ENCODE measurements at regions not wholly inside any gene's neighbourhood (a gene's known extent, or its start where the extent isn't known, plus 50 kb on each side); places are given as distances from the start of the nearest gene placed in this dataset.

DNA sequence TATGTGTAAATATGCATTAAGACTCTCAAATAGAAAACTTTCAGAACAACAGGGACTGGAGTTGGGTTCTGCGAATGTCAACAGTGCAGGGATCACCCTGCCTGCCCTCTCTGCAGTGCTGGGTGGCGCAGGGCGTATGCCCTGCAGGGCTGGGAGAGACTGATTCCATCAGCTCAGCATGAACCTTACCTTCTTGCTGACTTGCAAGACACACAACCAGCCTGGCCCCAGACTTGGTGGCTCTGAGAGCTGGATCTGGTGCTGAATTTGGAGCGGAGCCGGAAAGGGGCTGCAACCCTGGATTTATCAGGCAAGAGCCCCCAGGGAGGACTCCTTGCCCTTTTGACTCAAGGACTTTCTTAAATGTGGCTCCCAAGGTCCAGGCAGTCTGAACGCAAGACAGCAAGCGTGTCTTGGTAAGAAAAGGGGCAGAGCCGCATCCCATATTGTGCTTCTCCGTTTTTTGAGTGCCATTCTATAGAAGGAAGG, 376.0 kb upstream of the IRX2 start:
- H3K4me2 ChIP-seq: no peak overlapping the region
- no peaks in the 10 kb centered on the region for H3K9me3 ChIP-seq
- TF ChIP-seq SIN3A (IDR thresholded peaks at IDR 0.05; ENCODE audit: borderline replicate concordance, low read depth, low read length): no peak
- no peak for TF ChIP-seq RCOR1 (IDR thresholded peaks at IDR 0.05; ENCODE audit: low read length)
- TF ChIP-seq RFX5 (IDR thresholded peaks at IDR 0.05; ENCODE audit: low read length): no peak
- no peak for TF ChIP-seq ELF1 (IDR thresholded peaks at IDR 0.05)
- no peak for TF ChIP-seq JUND (IDR thresholded peaks at IDR 0.05)
- TF ChIP-seq USF1 (IDR thresholded peaks at IDR 0.05; ENCODE audit: borderline replicate concordance, low read depth): no peak
- TF ChIP-seq TEAD4 (IDR thresholded peaks at IDR 0.05; ENCODE audit: borderline replicate concordance, insufficient read depth): no peak
- TF ChIP-seq NFIC (IDR thresholded peaks at IDR 0.05; ENCODE audit: borderline replicate concordance): no peak
- no peak for TF ChIP-seq EP300 (IDR thresholded peaks at IDR 0.05; ENCODE audit: borderline replicate concordance in 1 of 2, low read depth in 1 of 2, low read length in 1 of 2)
- TF ChIP-seq EZH2phosphoT487 (IDR thresholded peaks at IDR 0.05; ENCODE audit: borderline replicate concordance, low read depth): no peak
- no peak for TF ChIP-seq RXRA (IDR thresholded peaks at IDR 0.05; ENCODE audit: borderline replicate concordance, low read depth)
- no peak for TF ChIP-seq TAF1 (IDR thresholded peaks at IDR 0.05; ENCODE audit: borderline replicate concordance, low read depth, low read length)
- TF ChIP-seq FOXJ3 (CRISPR knock-in tag; IDR thresholded peaks at IDR 0.05): no peak
- no peak for TF ChIP-seq MEF2A (IDR thresholded peaks at IDR 0.05; ENCODE audit: borderline replicate concordance, low read depth)
- no peaks in the 10 kb centered on the region for H3K79me2 ChIP-seq (ENCODE audit: insufficient read depth)
- POLR2A ChIA-PET: no interaction called here
- H4K20me1 ChIP-seq (ENCODE audit: insufficient read depth): no peaks in the 10 kb centered on the region
- H3K27ac ChIP-seq (ENCODE audit: low read depth in 2 of 2, low read length in 1 of 2): no peak overlapping the region
- no peaks in the 10 kb centered on the region for H3K36me3 ChIP-seq (replicated peaks in 1 of 2; ENCODE audit: control insufficient read depth in 1 of 2, insufficient read depth in 2 of 2, low read length in 1 of 2)
- H3K27me3 ChIP-seq (ENCODE audit: insufficient read depth): no peaks in the 10 kb centered on the region; the same call in 1 of the 2 replicates
- no peak for DNase-seq
- H3K4me1 ChIP-seq (ENCODE audit: control insufficient read depth in 1 of 2, insufficient read depth in 2 of 2, low read depth in 1 of 2, low read length in 1 of 2): no peaks in the 10 kb centered on the region
- H3K9ac ChIP-seq: no peak overlapping the region
- H3K4me3 ChIP-seq (ENCODE audit: low read depth in 2 of 2, low read length in 1 of 2): no peak overlapping the region
- no peaks in the 10 kb centered on the region for H3K9me2 ChIP-seq
- 15% methylated on average over 3 of the region's 9 CpGs for WGBS (ENCODE audit: low lambda C conversion rate)
- H2AFZ ChIP-seq (ENCODE audit: low read depth): no peak overlapping the region
- CTCF ChIA-PET: no interaction called here
- H3F3A ChIP-seq (replicated peaks; ENCODE audit: insufficient read depth): no peaks in the 10 kb centered on the region

GRCh38 chr5:3126639-3127038, 375.2 kb upstream of the IRX2 start:
- DNase-seq: no peak
- WGBS (ENCODE audit: low lambda C conversion rate): 3% methylated on average over 9 of the region's 10 CpGs
- H3K27me3 ChIP-seq (ENCODE audit: insufficient read depth): peaks cover 7% of the 10 kb centered on the region; the same call in 1 of the 2 replicates
- no peaks in the 10 kb centered on the region for H3K4me1 ChIP-seq (ENCODE audit: control insufficient read depth in 1 of 2, insufficient read depth in 2 of 2, low read depth in 1 of 2, low read length in 1 of 2)
- no peak overlapping the region for H3K27ac ChIP-seq (ENCODE audit: low read depth in 2 of 2, low read length in 1 of 2)
- H2AFZ ChIP-seq (ENCODE audit: low read depth): no peak overlapping the region
- no peak overlapping the region for H3K9ac ChIP-seq
- TF ChIP-seq SMC3 (IDR thresholded peaks at IDR 0.05; ENCODE audit: low read depth, low read length): no peak
- no peak for TF ChIP-seq RAD21 (IDR thresholded peaks at IDR 0.05; ENCODE audit: low read length)
- TF ChIP-seq EP300 (IDR thresholded peaks at IDR 0.05; ENCODE audit: borderline replicate concordance in 1 of 2, low read depth in 1 of 2, low read length in 1 of 2): no peak
- TF ChIP-seq USF1 (IDR thresholded peaks at IDR 0.05; ENCODE audit: borderline replicate concordance, low read depth): no peak
- TF ChIP-seq MEF2A (IDR thresholded peaks at IDR 0.05; ENCODE audit: borderline replicate concordance, low read depth): no peak
- TF ChIP-seq POLR2AphosphoS5 (IDR thresholded peaks at IDR 0.05; ENCODE audit: low read depth, low read length): no peak
- TF ChIP-seq, protein P1, sequence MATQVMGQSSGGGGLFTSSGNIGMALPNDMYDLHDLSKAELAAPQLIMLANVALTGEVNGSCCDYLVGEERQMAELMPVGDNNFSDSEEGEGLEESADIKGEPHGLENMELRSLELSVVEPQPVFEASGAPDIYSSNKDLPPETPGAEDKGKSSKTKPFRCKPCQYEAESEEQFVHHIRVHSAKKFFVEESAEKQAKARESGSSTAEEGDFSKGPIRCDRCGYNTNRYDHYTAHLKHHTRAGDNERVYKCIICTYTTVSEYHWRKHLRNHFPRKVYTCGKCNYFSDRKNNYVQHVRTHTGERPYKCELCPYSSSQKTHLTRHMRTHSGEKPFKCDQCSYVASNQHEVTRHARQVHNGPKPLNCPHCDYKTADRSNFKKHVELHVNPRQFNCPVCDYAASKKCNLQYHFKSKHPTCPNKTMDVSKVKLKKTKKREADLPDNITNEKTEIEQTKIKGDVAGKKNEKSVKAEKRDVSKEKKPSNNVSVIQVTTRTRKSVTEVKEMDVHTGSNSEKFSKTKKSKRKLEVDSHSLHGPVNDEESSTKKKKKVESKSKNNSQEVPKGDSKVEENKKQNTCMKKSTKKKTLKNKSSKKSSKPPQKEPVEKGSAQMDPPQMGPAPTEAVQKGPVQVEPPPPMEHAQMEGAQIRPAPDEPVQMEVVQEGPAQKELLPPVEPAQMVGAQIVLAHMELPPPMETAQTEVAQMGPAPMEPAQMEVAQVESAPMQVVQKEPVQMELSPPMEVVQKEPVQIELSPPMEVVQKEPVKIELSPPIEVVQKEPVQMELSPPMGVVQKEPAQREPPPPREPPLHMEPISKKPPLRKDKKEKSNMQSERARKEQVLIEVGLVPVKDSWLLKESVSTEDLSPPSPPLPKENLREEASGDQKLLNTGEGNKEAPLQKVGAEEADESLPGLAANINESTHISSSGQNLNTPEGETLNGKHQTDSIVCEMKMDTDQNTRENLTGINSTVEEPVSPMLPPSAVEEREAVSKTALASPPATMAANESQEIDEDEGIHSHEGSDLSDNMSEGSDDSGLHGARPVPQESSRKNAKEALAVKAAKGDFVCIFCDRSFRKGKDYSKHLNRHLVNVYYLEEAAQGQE (IDR thresholded peaks at IDR 0.05; ENCODE audit: low read depth, low read length): no peak
- TF ChIP-seq YY1 (IDR thresholded peaks at IDR 0.05; ENCODE audit: low read depth): no peak
- TF ChIP-seq GABPA (IDR thresholded peaks at IDR 0.05; ENCODE audit: low read depth): no peak
- TF ChIP-seq MAX (IDR thresholded peaks at IDR 0.05; ENCODE audit: low read depth): no peak
- no peaks in the 10 kb centered on the region for H3K9me3 ChIP-seq
- no peak overlapping the region for H3K4me2 ChIP-seq
- H4K20me1 ChIP-seq (ENCODE audit: insufficient read depth): no peaks in the 10 kb centered on the region
- H3K4me3 ChIP-seq (ENCODE audit: low read depth in 2 of 2, low read length in 1 of 2): no peak overlapping the region
- POLR2A ChIA-PET: no interaction called here
- H3K79me2 ChIP-seq (ENCODE audit: insufficient read depth): no peaks in the 10 kb centered on the region
- no peaks in the 10 kb centered on the region for H3K36me3 ChIP-seq (replicated peaks in 1 of 2; ENCODE audit: control insufficient read depth in 1 of 2, insufficient read depth in 2 of 2, low read length in 1 of 2)
- H3F3A ChIP-seq (replicated peaks; ENCODE audit: insufficient read depth): no peaks in the 10 kb centered on the region
- CTCF ChIA-PET: no interaction called here
- no peaks in the 10 kb centered on the region for H3K9me2 ChIP-seq
